ENCODE measurements at regions not wholly inside any gene's neighbourhood (a gene's known extent, or its start where the extent isn't known, plus 50 kb on each side); places are given as distances from the start of the nearest gene placed in this dataset.
"Not testable (repeated sequence)": the region's sequence is repeated elsewhere in the genome, so short reads cannot be mapped to it uniquely, and the experiment has no call there.

DNA sequence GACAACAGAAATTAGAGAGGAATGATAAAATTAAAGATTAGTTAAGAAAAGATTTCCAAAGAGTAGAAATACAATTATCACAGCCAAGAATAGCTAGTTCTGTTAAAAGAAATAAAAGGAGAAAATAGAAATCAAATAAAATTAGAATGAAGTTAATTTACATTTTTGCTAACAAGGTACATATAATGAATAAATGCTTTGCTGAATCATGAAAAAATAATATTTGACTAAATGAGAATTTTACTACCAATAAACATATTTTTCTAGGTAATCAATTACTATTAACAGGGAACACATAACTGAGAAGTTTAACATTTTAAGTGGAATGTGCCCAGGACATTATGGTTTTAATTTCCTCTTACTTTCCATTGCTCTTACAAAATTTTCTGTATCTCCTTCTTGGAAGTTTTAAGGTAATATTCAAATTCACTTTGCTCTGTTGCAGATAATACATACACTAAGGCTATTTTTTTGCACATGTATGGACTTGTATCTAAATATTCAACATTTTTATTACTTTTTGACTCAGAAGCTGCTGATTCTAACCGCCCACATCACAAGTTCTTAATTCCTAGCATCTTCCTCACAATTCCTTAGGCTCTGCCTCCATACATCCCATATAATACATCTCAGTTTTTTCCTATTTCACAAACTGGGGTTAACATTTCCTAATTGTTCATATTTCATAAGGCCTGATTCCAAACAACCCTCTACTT is 870.7 kb upstream of the INTU start:
- DNase-seq, result no peak

- DNase-seq, result no peak
These were observed 870.0 kb upstream of the INTU start for GRCh38 chr4:126762663-126763247.

GRCh38 chr4:126766241-126766640 is 866.5 kb upstream of the INTU start:
- no peak for DNase-seq

GRCh38 chr4:126768338-126768737 is 864.4 kb upstream of the INTU start:
- DNase-seq, result no peak

- DNase-seq, result not testable (repeated sequence)
These were observed 861.8 kb upstream of the INTU start for GRCh38 chr4:126770811-126771553.

DNA sequence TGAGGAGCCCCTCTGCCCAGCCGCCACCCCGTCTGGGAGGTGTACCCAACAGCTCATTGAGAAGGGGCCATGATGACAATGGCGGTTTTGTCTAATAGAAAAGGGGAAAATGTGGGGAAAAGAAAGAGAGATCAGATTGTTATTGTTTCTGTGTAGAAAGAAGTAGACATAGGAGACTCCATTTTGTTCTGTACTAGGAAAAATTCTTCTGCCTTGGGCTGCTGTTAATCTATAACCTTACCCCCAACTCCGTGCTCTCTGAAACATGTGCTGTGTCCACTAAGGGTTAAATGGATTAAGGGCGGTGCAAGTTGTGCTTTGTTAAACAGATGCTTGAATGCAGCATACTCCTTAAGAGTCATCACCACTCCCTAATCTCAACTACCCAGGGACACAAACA is 861.1 kb upstream of the INTU start:
- DNase-seq, result not testable (repeated sequence)

GRCh38 chr4:126772662-126773061 is 860.1 kb upstream of the INTU start:
- DNase-seq, result no peak

GRCh38 chr4:126775485-126776106 is 857.2 kb upstream of the INTU start:
- no peak for DNase-seq

DNA sequence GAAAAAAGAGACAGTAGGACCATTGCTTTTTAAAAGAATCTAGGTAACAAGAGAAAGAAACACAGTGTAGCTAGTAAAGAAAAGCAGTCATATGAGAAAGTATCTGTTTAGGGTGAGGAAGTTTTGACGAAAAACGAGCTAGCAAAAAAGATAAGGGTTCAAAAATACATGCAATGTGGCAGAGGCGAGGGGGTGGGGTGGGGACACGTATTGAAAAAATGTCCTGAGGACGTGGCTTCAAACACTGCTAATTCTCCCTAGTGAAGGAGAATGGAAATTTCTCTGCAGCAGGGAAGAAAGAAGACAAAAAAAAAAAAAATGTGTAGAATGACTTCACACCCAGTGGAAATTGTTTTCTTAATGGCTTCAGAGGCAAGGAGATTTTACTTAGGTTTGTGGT is 856.4 kb upstream of the INTU start:
- no peak for DNase-seq

DNA sequence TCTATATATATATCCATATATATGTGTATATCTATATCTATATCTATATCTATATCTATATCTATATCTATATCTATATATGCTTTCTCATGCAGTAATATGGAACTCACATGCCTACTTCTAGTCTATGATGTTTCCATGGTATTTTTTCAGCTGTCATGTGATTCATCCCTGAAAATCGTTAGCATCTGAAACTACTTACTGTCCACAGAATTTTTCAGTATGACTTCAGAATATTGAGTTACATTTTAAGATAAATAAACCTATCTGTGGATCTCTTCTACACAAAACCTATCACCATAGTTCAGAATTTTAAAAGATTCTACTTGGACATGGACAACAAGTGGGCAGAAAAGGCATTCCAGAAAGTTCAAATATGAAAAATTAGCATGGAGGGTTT is 855.1 kb upstream of the INTU start:
- DNase-seq, result no peak

DNA sequence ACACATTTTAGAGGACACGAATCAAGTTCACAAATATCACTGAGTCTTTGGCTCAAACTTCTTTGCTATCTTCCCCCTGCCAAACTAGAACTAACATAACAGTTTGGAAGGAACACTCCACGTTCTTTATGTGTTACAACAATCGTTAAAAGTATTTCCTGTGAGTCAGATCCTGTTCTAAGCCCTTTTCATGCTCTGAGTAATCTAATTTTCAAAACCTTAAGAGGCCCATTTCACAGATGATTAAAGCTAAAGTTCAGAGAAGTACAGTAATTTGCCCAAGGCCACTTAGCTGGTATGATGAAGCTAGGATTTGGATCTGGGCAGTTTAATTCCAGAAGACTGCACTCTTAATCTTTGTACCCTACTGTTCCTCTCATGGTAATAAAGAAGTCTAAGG is 854.4 kb upstream of the INTU start:
- no peak for DNase-seq

DNA sequence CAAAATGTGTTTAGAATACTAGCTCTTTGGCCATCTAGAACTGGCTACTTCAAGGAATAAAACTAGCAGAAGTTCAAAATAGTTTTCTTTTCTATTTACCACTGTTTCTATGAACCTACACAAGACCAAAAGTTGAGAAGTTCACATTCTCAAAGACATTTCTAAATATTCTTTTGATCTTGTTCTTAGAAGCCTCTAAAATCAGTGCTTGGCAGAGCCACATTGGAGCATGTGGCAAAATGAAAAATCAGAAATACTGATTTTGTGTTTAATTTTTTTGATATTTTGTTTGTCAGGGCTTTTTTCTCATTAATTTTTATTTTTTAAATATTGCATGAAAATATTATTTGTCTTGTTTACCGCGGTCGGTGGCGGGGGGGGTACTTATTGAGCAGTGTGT is 853.8 kb upstream of the INTU start:
- no peak for DNase-seq

DNA sequence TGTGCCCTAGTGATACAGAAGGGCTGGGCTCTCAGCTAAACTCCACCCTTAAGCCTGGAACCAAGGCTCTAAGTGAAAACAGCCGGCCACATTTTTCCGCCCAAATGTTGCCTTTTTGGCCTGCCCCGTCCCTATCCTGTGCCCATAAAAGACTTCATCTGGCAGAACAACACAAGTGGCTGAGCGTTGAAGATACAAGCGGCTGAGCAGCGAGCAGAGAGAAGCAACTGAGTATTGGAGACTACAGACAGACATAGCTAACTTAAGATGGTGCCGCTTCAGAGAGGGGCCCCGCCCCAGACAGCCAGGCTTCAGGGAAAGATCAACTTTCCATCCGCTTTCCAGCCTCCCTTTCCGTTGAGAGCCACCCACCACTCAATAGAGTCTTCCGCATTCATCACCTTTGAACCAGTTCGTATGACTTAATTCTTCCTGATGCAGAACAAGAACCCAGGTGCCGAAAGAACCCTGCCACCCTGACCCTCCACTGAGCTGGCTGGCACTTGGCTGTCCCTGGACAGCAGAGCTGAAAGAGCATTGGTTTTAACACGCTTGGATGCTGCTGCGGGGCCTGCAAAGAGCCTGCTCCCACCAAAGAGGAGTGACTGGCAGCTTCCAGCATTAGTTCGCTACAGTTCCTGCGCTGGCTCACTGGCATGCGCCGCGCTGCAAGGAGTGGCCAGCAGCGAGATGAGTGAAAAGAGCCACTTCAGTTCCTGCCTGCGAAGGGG is 853.2 kb upstream of the INTU start:
- no peak for DNase-seq

- DNase-seq, result no peak
These were observed 849.6 kb upstream of the INTU start for GRCh38 chr4:126783191-126783590.

DNA sequence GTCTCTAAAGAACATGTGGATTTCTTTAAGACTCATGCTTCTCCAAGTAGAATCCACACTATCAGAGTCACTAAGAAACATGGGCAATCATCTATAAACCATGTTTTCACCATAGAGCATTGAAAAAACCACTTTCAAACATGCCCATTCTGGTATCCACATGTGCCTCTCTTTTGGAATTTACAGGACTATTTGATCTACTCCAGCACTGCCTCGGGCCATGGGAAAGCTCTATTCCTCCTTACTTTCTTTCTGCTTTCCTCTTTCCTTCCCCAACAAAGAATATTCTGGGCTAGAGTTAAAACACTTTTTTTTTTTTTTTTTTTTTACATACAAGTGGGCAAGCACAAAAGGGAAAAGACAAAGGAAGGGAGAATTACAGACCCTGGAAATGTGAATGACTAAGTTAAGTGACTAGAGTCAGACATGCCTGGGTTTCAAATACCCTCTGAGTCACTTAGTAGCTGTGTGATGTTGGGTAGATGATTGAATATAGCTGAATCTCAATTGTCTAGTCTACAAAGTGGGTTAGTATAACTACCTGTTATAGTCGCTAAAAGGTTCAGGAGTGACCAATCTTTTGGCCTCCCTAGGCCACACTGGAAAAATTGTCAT is 847.7 kb upstream of the INTU start:
- DNase-seq, result no peak

DNA sequence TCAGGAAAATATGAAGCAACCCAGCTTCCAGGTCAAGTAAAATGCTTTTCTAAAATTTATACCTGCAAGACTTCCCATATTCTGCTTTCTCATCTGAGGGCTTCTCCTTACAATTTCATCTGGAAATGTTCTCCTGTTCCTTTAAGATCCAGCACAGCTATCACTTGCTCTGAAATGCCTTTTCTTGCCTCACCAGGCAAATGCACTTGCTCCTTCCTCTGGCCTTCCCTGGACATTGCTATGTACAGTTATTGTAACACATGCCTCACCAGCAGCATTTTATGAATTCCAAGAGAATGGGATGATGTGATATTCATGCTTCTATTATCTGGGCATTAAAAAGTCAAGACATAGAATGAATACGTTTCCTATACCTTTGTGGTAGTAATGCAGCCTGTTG is 842.1 kb upstream of the INTU start:
- DNase-seq, result no peak

DNA sequence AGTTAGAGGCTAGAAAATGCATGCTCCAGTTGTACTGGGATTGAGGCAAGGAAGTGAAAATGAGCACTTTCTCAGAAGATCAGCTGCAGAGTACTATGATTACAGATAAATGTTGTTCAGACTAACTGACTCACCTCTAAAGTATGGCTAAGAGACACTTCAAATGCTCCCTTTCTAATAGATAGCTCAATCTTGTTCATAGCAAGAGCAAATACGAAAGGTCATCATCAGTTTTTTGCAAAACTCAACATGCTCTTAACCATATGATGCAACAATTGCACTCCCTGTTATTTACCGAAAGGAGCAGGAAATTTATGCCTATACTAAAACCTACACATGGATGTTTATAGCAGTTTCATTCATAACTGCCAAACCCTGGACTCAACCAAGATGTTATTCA is 838.4 kb upstream of the INTU start:
- no peak for DNase-seq

GRCh38 chr4:126798214-126798613 is 834.5 kb upstream of the INTU start:
- no peak for DNase-seq

GRCh38 chr4:126799416-126799815 is 833.3 kb upstream of the INTU start:
- DNase-seq, result no peak

DNA sequence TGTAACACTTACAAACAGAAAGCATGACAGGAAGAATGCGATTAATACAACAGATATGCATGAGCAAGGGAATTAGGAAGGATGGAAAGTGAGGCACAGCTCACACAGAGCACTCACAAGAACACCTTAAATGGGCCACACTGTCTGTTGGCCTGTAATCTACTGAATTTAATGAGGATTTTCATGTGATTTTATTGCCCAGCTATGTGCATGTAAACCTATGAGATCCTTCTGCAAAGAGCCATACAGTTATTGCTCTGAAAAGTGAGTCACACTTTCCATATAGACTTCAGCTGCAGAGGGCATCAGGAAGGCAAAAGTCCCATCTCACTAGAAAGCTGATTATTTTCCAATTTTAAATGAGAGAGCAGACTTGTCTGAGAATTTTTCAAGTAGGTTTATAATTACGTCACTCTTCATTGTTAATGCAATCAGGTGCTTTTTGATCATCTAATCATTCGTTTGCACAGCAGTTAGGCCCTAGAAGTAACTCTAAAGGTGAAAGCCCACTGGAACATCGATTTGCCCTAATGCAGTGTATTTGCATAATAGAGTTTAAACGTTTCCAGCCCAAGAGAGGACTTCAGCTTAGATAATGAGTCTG is 832.7 kb upstream of the INTU start:
- DNase-seq, result no peak

DNA sequence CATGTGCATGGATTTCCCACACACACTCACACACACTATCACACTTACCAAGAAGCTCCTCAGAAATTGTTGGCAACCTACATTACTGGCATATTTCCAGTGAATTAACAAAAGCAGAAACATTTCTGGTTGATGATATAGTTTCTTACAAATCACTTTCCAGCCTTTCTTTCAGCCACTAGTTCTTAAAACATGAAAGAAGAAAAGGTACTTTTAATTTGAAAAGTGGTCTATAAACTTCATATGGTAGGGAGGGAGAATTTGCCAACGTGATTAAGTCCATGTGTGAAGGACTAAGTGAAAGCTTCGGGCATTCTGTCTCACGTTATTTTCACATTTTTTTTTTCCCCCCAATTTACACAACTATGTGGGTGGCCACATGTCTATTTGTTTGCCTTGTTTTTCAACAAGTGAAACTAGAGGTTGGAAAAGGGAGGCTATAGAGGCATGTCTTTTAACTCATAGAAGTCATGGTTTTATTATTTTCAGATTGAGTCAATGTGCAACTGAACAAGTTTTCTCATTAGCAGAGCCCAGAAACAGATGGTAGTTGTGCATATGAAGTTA is 832.1 kb upstream of the INTU start:
- no peak for DNase-seq

DNA sequence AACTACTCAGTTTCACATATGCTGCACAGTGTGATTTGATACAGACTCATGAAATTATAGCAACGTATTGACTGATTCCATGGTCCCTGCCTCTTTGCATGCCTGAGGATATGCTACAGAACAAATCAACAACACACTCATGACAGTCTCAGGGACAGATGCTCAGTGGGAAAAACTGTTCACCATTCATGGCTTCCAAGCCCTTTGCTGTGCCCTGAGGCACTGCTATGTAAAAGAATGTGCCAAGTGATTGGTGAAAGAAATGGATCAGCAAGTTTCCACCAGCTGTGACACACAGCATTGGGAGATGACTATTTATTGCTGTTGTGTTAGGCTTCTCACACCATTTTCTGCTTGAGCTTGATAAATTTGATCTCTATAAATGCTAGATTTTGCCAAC is 825.6 kb upstream of the INTU start:
- DNase-seq, result no peak

All from NCI-H146 (cell line).